ENCODE measurements at regions not wholly inside any gene's neighbourhood (a gene's known extent, or its start where the extent isn't known, plus 50 kb on each side); places are given as distances from the start of the nearest gene placed in this dataset.

GRCh38 chr10:123583639-123584418, 82.3 kb upstream of the GPR26 start (continued):
- TF ChIP-seq NRF1 (IDR thresholded peaks at IDR 0.05; ENCODE audit: low read depth, low read length) (no peak), SP1 (IDR thresholded peaks at IDR 0.05; ENCODE audit: low read depth, low read length) (no peak), SP4 (IDR thresholded peaks at IDR 0.05; ENCODE audit: low read length) (no peak), CHD7 (IDR thresholded peaks at IDR 0.05; ENCODE audit: insufficient replicate concordance, low read length) (no peak), HDAC6 (IDR thresholded peaks at IDR 0.05; ENCODE audit: low read depth, low read length) (no peak), PHF8 (conservative IDR thresholded peaks at IDR 0.05; ENCODE audit: low read depth, low read length) (no peak), TEAD4 (IDR thresholded peaks at IDR 0.05; ENCODE audit: low read depth, low read length) (0 out of 2 replicates have a peak, but pooled peaks have one; percentile 15), MAFK (IDR thresholded peaks at IDR 0.05; ENCODE audit: low read depth, low read length) (no peak), RXRA (IDR thresholded peaks at IDR 0.05; ENCODE audit: insufficient read depth, low read depth, low read length) (no peak), KDM1A (IDR thresholded peaks at IDR 0.05; ENCODE audit: borderline replicate concordance, low read length) (no peak), RAD21 (IDR thresholded peaks at IDR 0.05 in 1 of 2, conservative IDR thresholded peaks at IDR 0.05 in 1 of 2; ENCODE audit: low read depth in 2 of 2, low read length in 2 of 2) (peak; percentile 92 to 95)

All from H1 (cell line).